ENCODE measurements at regions not wholly inside any gene's neighbourhood (a gene's known extent, or its start where the extent isn't known, plus 50 kb on each side); places are given as distances from the start of the nearest gene placed in this dataset.

- DNase-seq (ENCODE audit: low read depth, low spot score) = no peak
Measured at GRCh38 chr13:22287343-22287920, 616.6 kb downstream of the FGF9 start.

DNA sequence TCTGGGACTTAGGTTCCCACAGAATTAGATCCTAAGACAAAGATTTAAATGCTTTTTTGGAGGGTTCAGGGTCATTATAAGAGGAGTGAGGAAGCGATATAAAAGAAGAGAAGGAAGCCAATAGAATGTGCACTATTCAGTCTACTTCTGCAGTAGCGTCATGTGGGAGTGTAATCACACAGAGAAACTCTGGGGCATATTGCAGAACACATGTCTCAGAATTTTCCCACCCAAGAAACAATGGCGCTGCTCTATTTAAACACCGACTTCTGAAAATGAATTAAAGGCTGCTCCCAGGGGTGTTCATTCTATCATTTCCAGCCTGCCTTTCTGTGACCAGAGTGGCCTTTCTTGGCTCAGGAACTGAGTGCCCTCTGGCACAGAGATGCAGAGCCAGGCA, 617.6 kb downstream of the FGF9 start:
- no peak for DNase-seq (ENCODE audit: low read depth, low spot score)

GRCh38 chr13:22289711-22290110, 618.8 kb downstream of the FGF9 start:
- no peak for DNase-seq (ENCODE audit: low read depth, low spot score)

DNA sequence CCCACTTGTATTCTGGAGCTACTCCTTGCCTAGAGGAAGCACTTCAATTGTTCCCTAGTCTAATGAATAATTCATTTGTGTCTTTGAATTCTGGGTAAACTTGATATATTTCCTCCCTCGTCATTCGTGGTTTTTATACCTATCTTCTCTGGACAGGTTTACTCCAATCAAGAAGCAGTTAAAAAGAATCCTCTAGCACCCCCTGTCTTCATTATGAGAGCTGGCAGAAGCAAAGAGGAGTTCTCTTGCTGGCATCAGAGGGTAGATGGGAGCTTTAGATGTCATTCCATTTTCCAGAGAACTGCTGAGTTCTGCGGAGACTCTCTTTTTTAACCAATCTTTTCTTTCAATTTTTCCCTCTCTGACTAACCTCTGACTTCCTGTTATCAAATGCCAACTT, 627.7 kb downstream of the FGF9 start:
- DNase-seq (ENCODE audit: low read depth, low spot score) = no peak

DNA sequence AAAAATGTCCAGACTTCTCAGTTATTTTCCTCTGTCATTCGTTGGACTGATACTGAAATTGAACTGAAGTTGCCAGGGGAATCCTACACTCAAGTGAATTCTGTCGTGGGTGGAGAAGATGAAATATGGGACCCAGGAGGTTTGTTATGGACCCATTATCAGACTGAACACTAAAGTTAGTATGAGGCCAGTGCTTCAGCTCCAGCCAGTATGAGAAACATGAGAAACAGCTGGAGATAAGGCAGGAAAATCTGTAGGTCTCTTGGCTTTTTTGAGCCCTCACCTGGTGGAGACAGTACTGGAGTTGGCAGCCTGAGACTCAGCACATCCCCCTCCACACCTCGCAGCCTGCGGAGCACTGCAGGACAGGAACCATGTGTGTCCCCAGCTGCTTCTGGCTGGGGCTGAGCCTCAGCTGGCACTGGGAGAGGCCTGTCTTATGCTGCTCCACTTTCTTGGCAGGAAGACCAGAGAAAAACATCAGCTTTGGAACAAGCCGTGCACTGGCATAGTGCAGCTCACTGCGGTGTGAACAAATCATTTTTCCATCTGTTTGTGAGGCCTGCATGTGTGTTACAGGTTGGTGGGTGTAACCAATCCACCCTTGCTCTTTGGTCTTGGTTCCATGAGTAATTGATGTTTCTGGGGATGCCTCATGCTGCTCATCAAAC, 641.0 kb downstream of the FGF9 start:
- DNase-seq (ENCODE audit: low read depth, low spot score) = no peak

DNA sequence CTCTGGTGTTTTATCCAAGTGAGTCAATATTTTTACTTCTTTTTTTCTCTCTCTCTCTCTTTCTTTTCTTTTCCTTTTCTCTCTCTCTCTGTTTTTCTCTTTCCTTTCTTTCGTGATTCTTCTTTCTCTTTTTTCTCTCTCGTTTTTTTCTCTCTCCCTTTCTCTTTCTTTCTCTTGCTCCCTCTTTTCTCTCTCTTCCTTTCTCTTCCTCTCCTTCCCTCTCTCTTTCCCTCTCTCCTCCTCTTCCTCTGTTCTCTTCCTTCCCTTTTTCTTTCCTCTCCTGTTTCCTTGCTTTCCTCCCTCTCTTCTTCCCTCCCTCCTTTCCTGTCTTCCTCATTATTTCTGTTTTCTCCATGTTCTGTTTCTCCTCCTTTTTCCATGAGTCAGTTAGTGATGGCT, 641.5 kb downstream of the FGF9 start:
- no peak for DNase-seq (ENCODE audit: low read depth, low spot score)

GRCh38 chr13:22316494-22317025, 645.7 kb downstream of the FGF9 start:
- DNase-seq (ENCODE audit: low read depth, low spot score) = no peak

DNA sequence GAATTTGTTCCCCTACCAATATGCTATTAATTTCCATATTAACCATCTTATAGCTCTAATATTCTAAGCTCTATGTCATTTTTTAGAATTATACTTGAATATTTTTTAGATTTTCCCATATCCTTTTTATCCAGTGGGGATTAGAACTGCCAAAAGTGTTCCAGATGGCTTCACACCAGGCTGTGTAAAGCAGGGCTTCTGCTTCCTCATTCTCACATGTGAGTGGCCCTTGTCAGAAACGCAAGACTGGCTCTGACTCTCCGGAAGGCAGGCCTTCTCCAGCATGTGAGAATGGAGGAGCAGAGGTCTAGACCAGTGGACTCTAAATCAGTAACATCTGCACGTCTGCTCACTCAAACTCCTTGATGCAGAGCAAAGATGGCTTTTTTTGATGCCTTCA, 650.1 kb downstream of the FGF9 start:
- no peak for DNase-seq (ENCODE audit: low read depth, low spot score)

- DNase-seq (ENCODE audit: low read depth, low spot score) = no peak
Measured at GRCh38 chr13:22325761-22326160, 654.9 kb downstream of the FGF9 start.

DNA sequence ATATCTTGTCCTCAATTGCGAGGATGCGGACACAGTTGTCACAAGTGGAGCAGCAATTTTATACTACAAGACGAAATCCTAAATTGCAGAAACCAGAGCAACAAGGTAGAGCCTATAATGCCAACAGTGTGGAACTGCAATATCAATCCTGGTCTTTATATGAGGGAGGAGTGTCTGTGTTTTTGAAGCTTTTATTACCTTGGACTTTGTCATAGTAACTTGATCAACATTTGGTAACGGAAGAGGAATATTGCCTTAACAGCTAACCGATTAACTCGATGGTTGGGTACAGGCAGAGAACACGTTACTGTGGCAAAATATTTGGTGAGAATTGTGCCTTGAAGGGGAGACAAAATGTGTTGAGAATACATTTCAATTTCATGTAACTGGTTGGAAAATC, 661.5 kb downstream of the FGF9 start:
- no peak for DNase-seq (ENCODE audit: low read depth, low spot score)

- DNase-seq (ENCODE audit: low read depth, low spot score) = no peak
Measured at GRCh38 chr13:22336460-22336859, 665.6 kb downstream of the FGF9 start.

DNA sequence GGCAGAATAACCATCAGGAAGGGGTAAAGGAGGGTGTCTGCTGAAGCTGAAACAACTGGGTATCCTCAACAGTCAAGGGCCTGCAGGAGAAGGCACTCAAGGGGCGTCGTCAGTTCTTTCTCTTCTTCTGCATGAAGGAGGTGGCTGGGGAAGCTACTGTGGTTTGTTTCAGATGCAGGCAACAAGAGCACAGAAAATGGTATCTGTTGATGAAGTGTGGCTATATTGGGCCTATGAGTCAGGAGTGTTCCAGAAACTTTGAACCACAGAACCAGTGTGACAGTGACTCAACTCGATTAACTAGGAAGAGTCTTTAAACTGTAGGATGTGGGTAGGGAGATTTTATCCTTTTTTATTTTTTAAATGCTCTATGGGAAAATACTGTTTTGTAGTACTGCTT, 686.3 kb downstream of the FGF9 start:
- no peak for DNase-seq (ENCODE audit: low read depth, low spot score)

GRCh38 chr13:22369090-22369489, 698.2 kb downstream of the FGF9 start:
- DNase-seq (ENCODE audit: low read depth, low spot score) = no peak

DNA sequence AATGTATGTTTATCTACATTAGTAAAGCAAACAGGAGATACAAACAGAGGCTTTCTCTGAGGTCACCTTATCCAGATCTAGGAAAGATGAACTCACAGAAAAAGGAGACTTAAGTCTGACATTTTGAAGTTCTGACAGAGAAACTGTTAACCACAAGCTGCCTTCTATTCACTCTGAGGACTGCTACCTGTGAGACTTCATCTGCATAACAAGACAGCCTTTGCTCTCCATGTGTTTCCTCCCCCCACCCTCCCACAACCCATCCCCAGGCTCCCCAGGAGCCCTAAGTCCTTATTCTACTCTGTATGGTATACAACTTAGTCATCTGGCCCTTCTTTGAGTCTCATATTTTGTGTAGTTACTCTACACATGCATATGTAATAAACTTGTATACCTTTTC, 699.0 kb downstream of the FGF9 start:
- no peak for DNase-seq (ENCODE audit: low read depth, low spot score)

- no peak for DNase-seq (ENCODE audit: low read depth, low spot score)
Measured at GRCh38 chr13:22372261-22372660, 701.4 kb downstream of the FGF9 start.

DNA sequence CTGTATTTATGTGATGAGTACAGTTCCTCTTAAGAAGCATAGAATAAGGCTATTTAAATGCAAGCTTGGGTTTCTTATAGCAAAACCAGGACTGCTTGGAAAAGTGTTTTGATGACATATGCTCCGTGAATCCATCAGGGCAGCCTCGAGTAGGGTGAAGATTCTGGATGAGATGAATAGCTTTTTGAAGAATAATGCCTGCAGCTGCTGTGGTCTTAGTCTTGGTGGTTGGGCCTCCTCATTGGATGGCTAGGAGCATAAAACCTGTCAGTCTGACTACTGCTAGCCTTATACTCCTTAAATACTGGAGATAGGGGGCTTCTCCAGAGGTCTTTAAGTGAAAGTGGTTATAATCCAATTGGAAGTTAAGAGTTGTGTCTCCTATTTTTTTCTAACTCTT, 704.3 kb downstream of the FGF9 start:
- no peak for DNase-seq (ENCODE audit: low read depth, low spot score)

- no peak for DNase-seq (ENCODE audit: low read depth, low spot score)
Measured at GRCh38 chr13:22387899-22388298, 717.0 kb downstream of the FGF9 start.

- no peak for DNase-seq (ENCODE audit: low read depth, low spot score)
Measured at GRCh38 chr13:22399801-22400420, 729.0 kb downstream of the FGF9 start.

GRCh38 chr13:22402682-22403081, 731.8 kb downstream of the FGF9 start:
- DNase-seq (ENCODE audit: low read depth, low spot score) = no peak

DNA sequence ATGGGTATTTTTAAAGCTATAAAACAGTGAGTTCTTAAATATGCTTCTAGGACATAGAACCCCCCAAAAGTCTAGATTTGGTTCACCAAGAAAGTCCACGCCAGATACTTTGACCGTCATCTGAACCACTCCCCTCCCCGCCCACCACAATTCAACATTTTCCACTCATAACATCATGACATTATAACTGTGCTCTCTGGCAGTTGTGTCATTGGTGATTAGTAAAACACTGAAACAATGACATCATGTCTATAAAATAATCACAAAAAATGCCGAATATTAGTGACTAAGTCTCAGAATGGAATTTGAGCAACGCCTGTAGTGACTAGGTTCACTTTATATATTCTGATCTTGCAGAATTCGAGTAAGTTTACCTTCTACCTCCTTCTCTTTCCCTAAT, 732.3 kb downstream of the FGF9 start:
- no peak for DNase-seq (ENCODE audit: low read depth, low spot score)

DNA sequence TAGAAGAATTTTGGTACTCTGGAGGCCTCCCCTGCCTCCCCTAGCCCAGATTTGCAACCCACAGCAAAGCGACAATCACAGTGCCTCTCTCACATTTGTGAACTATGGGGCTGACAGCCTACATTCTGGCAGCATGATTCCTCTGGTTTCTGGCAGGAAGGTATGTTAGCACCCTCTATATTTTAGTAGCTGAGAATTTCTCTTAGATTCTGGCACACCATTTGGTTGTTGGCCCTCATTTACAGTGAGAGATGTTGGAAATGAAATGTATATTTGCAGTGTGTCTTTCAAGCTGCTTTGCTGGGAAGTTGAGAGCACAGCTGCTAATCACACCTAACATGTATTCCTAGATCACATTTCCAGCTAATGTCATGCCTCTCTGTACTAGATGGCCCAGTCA, 735.0 kb downstream of the FGF9 start:
- no peak for DNase-seq (ENCODE audit: low read depth, low spot score)

GRCh38 chr13:22412452-22412851, 741.6 kb downstream of the FGF9 start:
- DNase-seq (ENCODE audit: low read depth, low spot score) = no peak

DNA sequence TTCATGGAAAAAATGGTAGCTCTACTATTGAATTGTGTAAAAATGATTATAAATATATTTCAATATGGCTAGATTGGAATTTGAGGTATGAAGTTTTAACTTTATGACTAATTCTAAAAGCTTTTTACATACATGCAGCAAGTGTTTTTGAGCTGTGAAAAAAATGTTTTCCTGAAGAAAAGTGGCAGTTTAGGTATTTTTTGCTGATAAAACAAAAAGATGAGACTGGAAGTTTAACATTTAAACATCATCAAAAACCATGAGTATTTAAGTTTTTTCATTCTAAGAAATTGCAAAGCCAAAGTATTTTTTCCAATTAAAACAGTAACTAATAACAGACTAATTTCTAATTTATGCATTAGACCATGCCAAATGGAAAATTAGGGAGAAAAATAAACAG, 751.1 kb downstream of the FGF9 start:
- no peak for DNase-seq (ENCODE audit: low read depth, low spot score)

Data from activated naive CD8-positive, alpha-beta T cell treated with anti-CD3 and anti-CD28 coated beads, Interleukin-2, amount 50 U/mL, for 16 hours (primary cell).